IMR-90 (cell line): ENCODE measurements at regions not wholly inside any gene's neighbourhood (a gene's known extent, or its start where the extent isn't known, plus 50 kb on each side); places are given as distances from the start of the nearest gene placed in this dataset.
A peak's percentile ranks its signal among the peaks of the same experiment; 100 is the strongest.

Experiments used
- ATAC-seq: fragments of 200-7000 bp; cut with Tn5 transposase; 2 replicates; pipeline ENCODE4 v1.9.1; 2020; ENCODE audit warnings: low read depth, mild to moderate bottlenecking, moderate library complexity
- BruUV-seq: library from RNA; stranded (reverse); fragments of 400-500 nt; replicated peaks from 2 replicates; lab custom pipeline; 2021; lab: Mats Ljungman, UMichigan
- CTCF ChIA-PET: fragments of 300-600 bp; formaldehyde crosslinking; extraction: SDS; loops from one replicate; lab custom pipeline; 2021; ENCODE audit warnings: antibody characterized with exemption; lab: Yijun Ruan, JAX
- POLR2A ChIA-PET: fragments of 300-600 bp; sonication (Branson Sonifier 250); formaldehyde crosslinking; loops from one replicate; lab custom pipeline; 2022; ENCODE audit warnings: antibody characterized with exemption; ENCODE audit not compliant: unreplicated experiment; lab: Charles Lee
- DNase-seq: peaks from one replicate; pipeline ENCODE4 v3.0.0; 2013
- H2AFZ ChIP-seq: replicated peaks from 2 replicates; pipeline ENCODE3; 2013; ENCODE audit warnings: low read length, mild to moderate bottlenecking; ENCODE audit not compliant: poor library complexity
- H2AK5ac ChIP-seq: 2 replicates; pipeline ENCODE4 v1.6.1; 2013; ENCODE audit warnings: low read depth, low read length, inconsistent platforms
- H2AK9ac ChIP-seq: replicated peaks from 2 replicates; pipeline ENCODE3; 2013; ENCODE audit warnings: mild to moderate bottlenecking, low read depth, low read length, moderate library complexity; ENCODE audit not compliant: poor library complexity
- H2BK120ac ChIP-seq: 2 replicates; pipeline ENCODE4 v1.6.1; 2013; ENCODE audit warnings: low read depth, low read length, inconsistent platforms
- H2BK15ac ChIP-seq: 3 replicates; pipeline ENCODE4 v1.6.1; 2013; ENCODE audit warnings: low read depth, low read length, inconsistent platforms
- H2BK20ac ChIP-seq: 2 replicates; pipeline ENCODE4 v1.6.1; 2013; ENCODE audit warnings: low read depth, mild to moderate bottlenecking, inconsistent platforms, low read length, moderate library complexity
- H2BK5ac ChIP-seq: 2 replicates; pipeline ENCODE4 v1.6.1; 2013; ENCODE audit warnings: mild to moderate bottlenecking, low read depth, low read length, inconsistent platforms; ENCODE audit not compliant: poor library complexity, severe bottlenecking
- H3K14ac ChIP-seq: replicated peaks from 2 replicates; pipeline ENCODE4 v1.6.1; 2013; ENCODE audit warnings: low read depth, low read length, inconsistent platforms
- H3K18ac ChIP-seq: 2 replicates; pipeline ENCODE4 v1.6.1; 2013; ENCODE audit warnings: low read depth, low read length, control low read depth
- H3K23ac ChIP-seq: 2 replicates; pipeline ENCODE4 v1.6.1; 2013; ENCODE audit warnings: low read depth, low read length, inconsistent platforms
- H3K27ac ChIP-seq: 2 replicates; pipeline ENCODE4 v1.5.1; 2013; ENCODE audit warnings: mild to moderate bottlenecking, control low read depth, low read length; ENCODE audit not compliant: insufficient read depth
- H3K27me3 ChIP-seq: 2 replicates; pipeline ENCODE4 v1.6.1; 2013; ENCODE audit warnings: low read length; ENCODE audit not compliant: control insufficient read depth, insufficient read depth
- H3K36me3 ChIP-seq: 2 replicates; pipeline ENCODE4 v1.6.1; 2013; ENCODE audit warnings: low read length, mixed read lengths; ENCODE audit not compliant: control insufficient read depth, insufficient read depth
- H3K4ac ChIP-seq: 2 replicates; pipeline ENCODE4 v1.6.1; 2013; ENCODE audit warnings: low read depth, low read length, inconsistent platforms
- H3K4me1 ChIP-seq: 2 replicates; pipeline ENCODE4 v1.6.1; 2013; ENCODE audit warnings: low read length, mixed read lengths; ENCODE audit not compliant: control insufficient read depth, insufficient read depth
- H3K4me2 ChIP-seq: 2 replicates; pipeline ENCODE4 v1.6.1; 2013; ENCODE audit warnings: low read depth, mild to moderate bottlenecking, control low read depth, low read length, moderate library complexity
- H3K4me3 ChIP-seq: 2 replicates; pipeline ENCODE4 v1.5.1; 2013; ENCODE audit warnings: low read depth, mild to moderate bottlenecking, control low read depth, low read length, moderate library complexity; ENCODE audit not compliant: insufficient read depth
- H3K56ac ChIP-seq: 2 replicates; pipeline ENCODE4 v1.6.1; 2013; ENCODE audit warnings: low read length, inconsistent platforms; ENCODE audit not compliant: insufficient read depth; ENCODE audit errors: extremely low read depth
- H3K79me1 ChIP-seq, 2 experiments: 2 replicates each; pipeline ENCODE4 v1.6.1; 2013; ENCODE audit warnings: low read length in 2 of 2, inconsistent platforms in 1 of 2, low read depth in 1 of 2
- H3K9ac ChIP-seq: 2 replicates; pipeline ENCODE4 v1.6.1; 2013; ENCODE audit warnings: low read depth, low read length, control low read depth
- H3K9me1 ChIP-seq: 2 replicates; pipeline ENCODE4 v1.6.1; 2013; ENCODE audit warnings: low read length, inconsistent platforms; ENCODE audit not compliant: insufficient read depth
- H3K9me3 ChIP-seq: 2 replicates; pipeline ENCODE4 v1.6.1; 2013; ENCODE audit warnings: low read length; ENCODE audit not compliant: control insufficient read depth, insufficient read depth
- H4K20me1 ChIP-seq: 2 replicates; pipeline ENCODE4 v1.6.1; 2013; ENCODE audit warnings: low read length, inconsistent platforms; ENCODE audit not compliant: insufficient read depth
- H4K5ac ChIP-seq: 2 replicates; pipeline ENCODE4 v1.6.1; 2013; ENCODE audit warnings: mild to moderate bottlenecking, low read depth, low read length, control low read depth
- H4K8ac ChIP-seq, 2 experiments: 2 replicates each; pipeline ENCODE4 v1.6.1; 2013; ENCODE audit warnings: low read depth in 2 of 2, low read length in 2 of 2, control low read depth in 1 of 2, inconsistent platforms in 1 of 2
- H4K91ac ChIP-seq: 2 replicates; pipeline ENCODE4 v1.6.1; 2013; ENCODE audit warnings: low read depth, low read length, inconsistent platforms; ENCODE audit not compliant: insufficient read depth
- MAFK ChIP-seq: IDR thresholded peaks from 2 replicates; pipeline ENCODE4 v1.6.1; 2012; ENCODE audit warnings: low read depth, low read length, improper control_type of control experiment
- RAD21 ChIP-seq: IDR thresholded peaks from 2 replicates; pipeline ENCODE4 v1.6.1; 2012; ENCODE audit warnings: low read length, improper control_type of control experiment
- RCOR1 ChIP-seq: IDR thresholded peaks from 2 replicates; pipeline ENCODE4 v1.6.1; 2012; ENCODE audit warnings: mild to moderate bottlenecking, low read length, improper control_type of control experiment; ENCODE audit not compliant: insufficient replicate concordance
- RFX5 ChIP-seq: IDR thresholded peaks from 2 replicates; pipeline ENCODE4 v1.8.0; 2012; ENCODE audit warnings: low read depth, mild to moderate bottlenecking, low read length, moderate library complexity
- WGBS, 2 experiments: methylation state at CpG; one replicate each; pipeline versions ENCODE4 v1.1.5 to v1.1.7; 2013; ENCODE audit warnings: missing lambda C conversion rate in 2 of 2; ENCODE audit not compliant: insufficient read length in 1 of 2; ENCODE audit errors: extremely low coverage in 2 of 2; 5-methylcytosine and 5-hydroxymethylcytosine counted together
- dilution Hi-C: fragments of 300-500 bp; cut with HindIII; formaldehyde crosslinking; loops from one replicate; pipeline ENCODE4 v1.14.3; 2018; ENCODE audit warnings: low sequenced_read_pairs; ENCODE audit not compliant: unreplicated experiment
- in situ Hi-C: fragments of 300-500 bp; cut with MboI; formaldehyde crosslinking; loops from 3 replicates; pipeline ENCODE4 v1.14.3; 2019; ENCODE audit warnings: low sequenced_read_pairs, inconsistent platforms, mixed read lengths
- intact Hi-C: fragments of 100-400 bp; cut with micrococcal nuclease; formaldehyde crosslinking; loops from 2 replicates; pipeline ENCODE4 v1.10.0; 2022

DNA sequence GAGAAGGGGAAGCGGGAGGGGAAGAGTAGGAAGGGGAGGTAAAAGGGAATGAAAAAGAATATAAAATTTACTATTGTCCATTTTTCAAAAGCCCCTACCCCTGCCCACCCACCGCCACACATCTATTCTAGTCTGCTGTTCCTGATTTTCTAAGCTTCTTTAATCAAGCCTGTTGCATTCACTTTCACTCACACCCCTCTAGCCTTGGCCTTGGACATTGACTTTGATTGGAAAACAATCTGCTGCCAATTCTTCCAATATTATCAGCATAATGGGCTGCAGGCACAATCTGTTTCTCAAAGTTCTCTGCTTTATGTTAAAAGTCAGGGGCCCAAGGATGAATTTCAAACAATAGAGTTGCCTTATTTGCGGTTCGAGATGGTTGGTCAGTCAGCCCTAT, 281.2 kb downstream of the SETD4 start:
- Histone ChIP-seq H3K27ac (no peak overlapping the region), H3K14ac (peak overlapping the region; percentile 86), H3K9me3 (no peaks in the 10 kb centered on the region), H4K8ac (peak overlapping the region in 1 of 2 experiments; percentile 76; a peak in 1 of 4 replicates), H2BK15ac (peak overlapping the region; percentile 88; the same call in 2 of the 3 replicates), H3K79me1 (0 out of 4 replicates have a peak, but pooled peaks cover 0 to 5% of the 10 kb centered on the region in 2 experiments), H3K36me3 (no peaks in the 10 kb centered on the region), H2BK120ac (peak overlapping the region; percentile 89), H3K4me2 (no peak overlapping the region), H3K9me1 (peaks cover 17% of the 10 kb centered on the region), H2BK20ac (peak overlapping the region; percentile 87), H3K4ac (peak overlapping the region; percentile 88), H4K20me1 (no peaks in the 10 kb centered on the region), H3K23ac (peak overlapping the region; percentile 75; the same call in 1 of the 2 replicates), H3K9ac (no peak overlapping the region), H2AK5ac (peak overlapping the region; percentile 73; the same call in 1 of the 2 replicates), H2AFZ (no peak overlapping the region), H3K27me3 (no peaks in the 10 kb centered on the region), H2AK9ac (peak overlapping the region; percentile 43), H4K91ac (peak overlapping the region; percentile 46), H4K5ac (no peak overlapping the region), H3K56ac (no peak overlapping the region), H3K18ac (peak overlapping the region; percentile 36; the same call in 1 of the 2 replicates), H3K4me3 (no peak overlapping the region), H2BK5ac (peak overlapping the region; percentile 47), H3K4me1 (peaks cover 7% of the 10 kb centered on the region)
- 85% methylated on average over 2 of the region's 4 CpGs; no CpG with 5 or more reads in 1 of the 2 experiments for WGBS, 2 experiments
- ChIA-PET POLR2A (no interaction called here), CTCF (no interaction called here)
- DNase-seq (no peak), ATAC-seq (no peak)
- TF ChIP-seq MAFK (no peak), RFX5 (no peak), RAD21 (no peak), RCOR1 (no peak)
- BruUV-seq: no TSS peak
- dilution Hi-C loops (no loop called here), in situ Hi-C loops (no loop called here), intact Hi-C loops (no loop called here)
